ENCODE measurements at regions not wholly inside any gene's neighbourhood (a gene's known extent, or its start where the extent isn't known, plus 50 kb on each side); places are given as distances from the start of the nearest gene placed in this dataset.

GRCh38 chr2:41568648-41569047 is 479.2 kb upstream of the PKDCC start:
- no peak for DNase-seq (ENCODE audit: low read depth, low spot score)

GRCh38 chr2:41572154-41572553 is 475.7 kb upstream of the PKDCC start:
- no peak for DNase-seq (ENCODE audit: low read depth, low spot score)

GRCh38 chr2:41576423-41576822 is 471.4 kb upstream of the PKDCC start:
- DNase-seq (ENCODE audit: low read depth, low spot score), result no peak

- no peak for DNase-seq (ENCODE audit: low read depth, low spot score)
These were observed 468.0 kb upstream of the PKDCC start for GRCh38 chr2:41579806-41580205.

GRCh38 chr2:41580806-41581205 is 467.0 kb upstream of the PKDCC start:
- no peak for DNase-seq (ENCODE audit: low read depth, low spot score)

GRCh38 chr2:41595240-41595639 is 452.6 kb upstream of the PKDCC start:
- DNase-seq (ENCODE audit: low read depth, low spot score), result no peak

- no peak for DNase-seq (ENCODE audit: low read depth, low spot score)
These were observed 450.1 kb upstream of the PKDCC start for GRCh38 chr2:41597680-41598079.

- DNase-seq (ENCODE audit: low read depth, low spot score), result no peak
These were observed 449.5 kb upstream of the PKDCC start for GRCh38 chr2:41598161-41598894.

GRCh38 chr2:41600460-41600859 is 447.4 kb upstream of the PKDCC start:
- DNase-seq (ENCODE audit: low read depth, low spot score), result no peak

- DNase-seq (ENCODE audit: low read depth, low spot score), result no peak
These were observed 445.5 kb upstream of the PKDCC start for GRCh38 chr2:41602341-41602740.

- no peak for DNase-seq (ENCODE audit: low read depth, low spot score)
These were observed 442.5 kb upstream of the PKDCC start for GRCh38 chr2:41605311-41605710.

- DNase-seq (ENCODE audit: low read depth, low spot score), result no peak
These were observed 441.9 kb upstream of the PKDCC start for GRCh38 chr2:41605914-41606313.

- DNase-seq (ENCODE audit: low read depth, low spot score), result no peak
These were observed 437.2 kb upstream of the PKDCC start for GRCh38 chr2:41610501-41611190.

GRCh38 chr2:41618754-41619153 is 429.1 kb upstream of the PKDCC start:
- no peak for DNase-seq (ENCODE audit: low read depth, low spot score)

- no peak for DNase-seq (ENCODE audit: low read depth, low spot score)
These were observed 426.7 kb upstream of the PKDCC start for GRCh38 chr2:41621095-41621494.

- DNase-seq (ENCODE audit: low read depth, low spot score), result no peak
These were observed 426.3 kb upstream of the PKDCC start for GRCh38 chr2:41621563-41621962.

GRCh38 chr2:41622301-41622700 is 425.5 kb upstream of the PKDCC start:
- no peak for DNase-seq (ENCODE audit: low read depth, low spot score)

- no peak for DNase-seq (ENCODE audit: low read depth, low spot score)
These were observed 420.9 kb upstream of the PKDCC start for GRCh38 chr2:41626936-41627335.

GRCh38 chr2:41634686-41635085 is 413.1 kb upstream of the PKDCC start:
- DNase-seq (ENCODE audit: low read depth, low spot score), result no peak

GRCh38 chr2:41644936-41645335 is 402.9 kb upstream of the PKDCC start:
- no peak for DNase-seq (ENCODE audit: low read depth, low spot score)

- DNase-seq (ENCODE audit: low read depth, low spot score), result no peak
These were observed 400.3 kb upstream of the PKDCC start for GRCh38 chr2:41647468-41648050.

GRCh38 chr2:41657226-41657625 is 390.6 kb upstream of the PKDCC start:
- DNase-seq (ENCODE audit: low read depth, low spot score), result no peak

- no peak for DNase-seq (ENCODE audit: low read depth, low spot score)
These were observed 388.1 kb upstream of the PKDCC start for GRCh38 chr2:41659758-41660157.

All from activated naive CD8-positive, alpha-beta T cell treated with anti-CD3 and anti-CD28 coated beads, Interleukin-2, amount 50 U/mL, for 16 hours (primary cell).